GM12865 (cell line): ENCODE measurements at regions not wholly inside any gene's neighbourhood (a gene's known extent, or its start where the extent isn't known, plus 50 kb on each side); places are given as distances from the start of the nearest gene placed in this dataset.

ENCODE experiments used
- DNase-seq: peaks from one replicate; pipeline ENCODE4 v3.0.0; 2010; ENCODE audit warnings: low read depth
- H3K4me3 ChIP-seq: 2 replicates; pipeline ENCODE4 v1.5.1; 2011; ENCODE audit warnings: mild to moderate bottlenecking, low read depth, low read length, control low read depth
- CTCF ChIP-seq: IDR thresholded peaks from 2 replicates; pipeline ENCODE4 v1.5.1; 2011; ENCODE audit warnings: low read length, control low read depth, low read depth, inconsistent platforms; ENCODE audit not compliant: insufficient read depth; ENCODE audit errors: missing control alignments

- no peak overlapping the region for H3K4me3 ChIP-seq
- TF ChIP-seq CTCF: no peak
- DNase-seq: no peak
These were observed 114.6 kb downstream of the IER5 start for GRCh38 chr1:181202986-181203555.

- TF ChIP-seq CTCF: no peak
- no peak for DNase-seq
- no peak overlapping the region for H3K4me3 ChIP-seq
These were observed 116.0 kb downstream of the IER5 start for GRCh38 chr1:181204530-181204929.

GRCh38 chr1:181205901-181206300 lies 117.4 kb downstream of the IER5 start:
- H3K4me3 ChIP-seq: no peak overlapping the region
- no peak for DNase-seq

GRCh38 chr1:181206513-181206912 lies 118.0 kb downstream of the IER5 start:
- no peak overlapping the region for H3K4me3 ChIP-seq
- TF ChIP-seq CTCF: no peak
- DNase-seq: no peak

More at GRCh38 chr1:181205901-181206300, 117.4 kb downstream of the IER5 start:
- no peak for TF ChIP-seq CTCF

GRCh38 chr1:181206979-181207790 lies 118.7 kb downstream of the IER5 start:
- TF ChIP-seq CTCF: no peak
- DNase-seq: no peak

GRCh38 chr1:181208083-181208482 lies 119.6 kb downstream of the IER5 start:
- no peak overlapping the region for H3K4me3 ChIP-seq
- TF ChIP-seq CTCF: no peak
- DNase-seq: no peak

More at GRCh38 chr1:181206979-181207790, 118.7 kb downstream of the IER5 start:
- no peak overlapping the region for H3K4me3 ChIP-seq
